GM18505 (cell line): ENCODE measurements at regions not wholly inside any gene's neighbourhood (a gene's known extent, or its start where the extent isn't known, plus 50 kb on each side); places are given as distances from the start of the nearest gene placed in this dataset.
A peak's percentile ranks its signal among the peaks of the same experiment; 100 is the strongest.

ENCODE experiments used
- ATAC-seq: cut with Tn5 transposase; IDR thresholded peaks from one replicate; pipeline ENCODE4 v1.9.1; 2021; ENCODE audit not compliant: unreplicated experiment
- POLR2A ChIP-seq: IDR thresholded peaks from 4 replicates; pipeline ENCODE4 v1.6.1; 2011; ENCODE audit warnings: borderline replicate concordance; ENCODE audit not compliant: insufficient read depth, insufficient read length; ENCODE audit errors: extremely low read depth

DNA sequence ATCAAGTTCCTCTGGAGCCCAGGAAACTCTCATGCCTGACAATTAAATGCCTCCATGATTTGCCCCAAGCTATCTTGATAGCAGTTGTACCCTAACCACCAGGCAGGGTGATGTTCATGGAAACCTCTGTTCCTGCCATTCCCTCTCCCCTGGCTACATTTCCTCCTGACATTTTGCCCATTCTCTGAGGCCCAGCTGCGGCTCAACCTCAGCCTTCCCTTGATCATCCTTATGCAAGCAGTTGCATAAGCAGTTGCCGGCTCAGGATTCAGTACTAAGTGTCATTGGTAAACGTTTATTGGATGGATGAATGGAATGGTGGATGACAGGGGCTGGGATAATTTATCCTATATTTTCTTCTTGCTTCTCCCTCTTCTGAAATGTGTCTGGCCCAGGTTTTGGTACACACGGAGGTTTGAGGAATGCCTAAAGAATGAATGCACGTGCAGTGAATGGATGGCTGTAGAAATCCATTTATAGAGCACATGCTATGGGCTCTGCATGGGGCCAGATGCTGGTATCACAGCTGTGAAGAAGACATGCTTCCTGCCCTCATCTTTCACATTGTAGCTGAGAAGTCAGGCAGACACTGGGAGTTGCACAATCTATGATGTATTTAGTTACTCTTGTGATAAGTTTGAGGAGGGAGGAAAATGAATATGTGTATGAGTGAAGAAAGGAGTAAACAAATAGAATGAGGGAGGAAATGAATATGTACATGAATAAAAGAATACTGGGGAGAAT is 261.8 kb downstream of the FOXD2 start:
- no peak for ATAC-seq
- TF ChIP-seq POLR2A, result no peak

DNA sequence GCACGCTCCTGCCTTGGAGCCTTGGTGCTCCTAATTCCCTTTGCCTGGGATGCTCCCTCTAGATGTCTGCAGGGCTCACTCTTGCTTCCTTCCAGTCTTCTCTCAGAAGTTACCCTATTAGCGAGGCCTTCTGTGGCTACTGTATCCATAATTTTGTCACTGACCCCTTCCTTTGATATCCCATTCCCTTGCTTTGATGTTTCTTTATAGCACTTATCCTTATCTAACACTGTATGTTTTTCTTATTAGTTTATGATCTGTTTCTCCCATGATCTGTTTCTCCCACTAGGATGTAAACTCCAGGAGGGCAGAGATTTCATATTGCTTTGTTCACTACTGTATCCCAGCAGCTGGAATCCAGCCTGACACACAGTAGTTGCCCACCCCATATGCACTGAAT is 263.4 kb downstream of the FOXD2 start:
- no peak for ATAC-seq
- TF ChIP-seq POLR2A, result no peak

DNA sequence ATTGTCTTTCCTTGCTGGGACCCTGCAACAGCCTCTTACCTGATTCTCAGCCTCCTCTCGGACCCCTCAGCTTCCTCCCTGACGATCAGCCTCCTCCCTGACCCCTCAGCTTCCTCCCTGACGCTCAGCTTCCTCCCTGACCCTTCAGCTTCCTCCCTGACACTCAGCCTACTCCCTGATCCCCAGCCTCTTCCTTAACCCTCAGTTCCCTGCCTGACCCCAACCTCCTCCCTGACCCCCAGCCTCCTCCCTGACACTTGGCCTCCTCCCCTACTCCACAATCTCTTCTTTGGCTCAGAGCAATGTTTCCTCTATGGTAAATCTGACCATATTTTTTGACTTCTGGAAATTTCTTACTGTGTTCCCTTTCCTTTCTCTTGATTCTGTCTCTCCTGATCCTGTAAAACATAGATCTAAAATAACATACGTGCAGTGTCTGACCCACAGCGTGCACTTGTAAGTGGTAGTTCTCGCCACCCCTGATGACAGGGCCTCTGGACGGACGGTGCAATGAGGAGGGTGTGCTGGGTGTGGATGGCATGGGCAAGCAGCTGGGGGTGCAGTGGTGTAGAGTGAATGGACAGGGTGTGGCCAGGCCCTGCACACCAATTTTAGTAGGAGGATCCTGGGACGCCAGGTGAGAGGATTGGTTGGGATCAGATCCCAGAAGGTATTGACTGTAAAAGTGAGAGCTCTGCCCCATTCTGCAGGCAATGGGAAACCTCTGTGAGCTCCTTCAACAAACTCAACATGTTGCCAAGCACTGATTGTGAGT is 264.1 kb downstream of the FOXD2 start:
- no peak for ATAC-seq
- TF ChIP-seq POLR2A, result no peak

DNA sequence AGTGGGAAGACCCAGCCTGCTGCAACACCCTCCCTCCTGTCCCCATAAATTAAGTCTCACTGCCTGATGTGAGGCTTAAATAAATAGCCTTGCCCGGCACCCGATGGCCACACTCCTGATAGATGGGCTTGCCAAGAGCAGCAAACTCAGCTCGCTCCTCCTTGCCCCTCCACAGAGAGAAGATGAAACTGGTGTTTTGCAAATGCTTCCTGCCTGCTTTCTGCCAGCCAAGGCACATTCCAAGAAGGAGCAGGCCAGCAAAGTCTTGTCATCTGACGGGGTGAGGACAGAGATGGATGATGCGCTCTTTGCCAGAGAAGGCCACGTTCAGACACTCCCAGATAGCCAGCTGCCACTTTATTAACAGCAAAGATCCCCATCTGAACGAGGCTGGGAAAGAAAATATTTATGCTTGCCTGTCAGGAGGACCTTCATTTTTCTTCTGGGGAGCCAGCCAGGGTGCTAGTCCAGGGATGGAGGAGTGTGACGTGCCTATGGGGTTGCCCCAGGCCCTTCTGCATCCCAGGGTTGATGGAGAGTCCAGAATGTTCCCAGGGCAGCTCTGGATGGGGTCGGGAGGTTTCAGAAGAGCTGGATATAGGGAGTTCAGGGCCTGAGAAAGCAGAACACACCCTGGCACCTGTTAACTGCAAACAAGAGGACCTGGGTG is 265.4 kb downstream of the FOXD2 start:
- no peak for TF ChIP-seq POLR2A
- no peak for ATAC-seq

DNA sequence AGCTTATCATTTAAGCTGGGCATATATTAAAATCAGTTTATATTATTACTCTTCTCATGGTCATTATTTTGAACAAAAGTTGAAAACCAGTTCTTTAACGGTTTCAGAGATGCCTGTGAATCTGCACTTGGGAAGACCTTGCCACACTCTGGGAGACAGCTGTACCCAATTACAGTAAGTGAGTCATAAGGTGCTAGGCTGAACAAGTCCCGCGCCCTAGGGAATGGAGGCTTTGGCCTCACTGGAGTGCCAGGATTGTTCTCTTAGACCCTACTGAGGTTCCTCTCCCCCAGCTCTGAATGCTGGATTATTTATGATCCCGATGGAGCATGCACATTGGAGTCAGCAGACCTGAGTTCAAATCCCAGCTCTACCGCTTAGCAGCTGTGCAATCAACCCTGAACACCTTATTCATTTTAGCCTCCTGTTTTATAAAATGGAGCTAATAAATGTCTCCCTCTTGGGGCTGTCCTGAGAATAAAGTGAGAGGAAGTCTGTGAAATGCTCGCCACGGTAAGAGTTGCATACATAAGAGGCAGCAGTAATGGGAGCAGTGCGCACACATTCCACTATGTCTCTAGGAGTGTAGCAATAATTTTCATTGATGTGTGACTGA is 266.2 kb downstream of the FOXD2 start:
- TF ChIP-seq POLR2A, result no peak
- ATAC-seq, result no peak

DNA sequence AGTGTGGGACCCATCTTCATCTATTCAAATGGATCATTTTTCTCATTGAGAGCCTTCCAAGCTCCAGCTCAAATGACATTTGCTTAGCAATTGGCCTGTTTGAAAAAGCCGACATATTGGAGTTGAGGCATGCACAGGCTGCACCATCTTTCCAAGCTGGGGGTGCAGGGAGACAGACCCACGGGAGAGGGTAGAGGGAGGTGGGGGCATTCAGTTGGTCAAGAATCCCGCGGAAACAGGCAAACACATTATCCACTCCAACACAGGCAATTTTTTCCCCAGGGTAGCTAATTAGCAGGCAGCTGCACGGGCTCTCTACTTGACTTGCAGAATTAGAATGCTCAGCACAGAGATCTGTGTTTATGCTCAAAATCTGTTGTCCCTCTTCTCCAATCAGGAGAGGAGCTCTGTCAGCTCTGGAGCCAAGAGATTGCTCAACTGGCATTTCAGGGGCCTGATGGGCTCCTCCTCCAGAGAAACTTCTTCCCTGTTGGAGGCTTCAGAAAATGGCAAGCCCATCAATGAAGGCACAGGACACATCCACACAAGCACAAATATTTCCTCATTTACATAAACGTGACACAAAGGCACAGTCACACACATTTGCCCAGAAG is 267.8 kb downstream of the FOXD2 start:
- no peak for ATAC-seq
- TF ChIP-seq POLR2A, result no peak

DNA sequence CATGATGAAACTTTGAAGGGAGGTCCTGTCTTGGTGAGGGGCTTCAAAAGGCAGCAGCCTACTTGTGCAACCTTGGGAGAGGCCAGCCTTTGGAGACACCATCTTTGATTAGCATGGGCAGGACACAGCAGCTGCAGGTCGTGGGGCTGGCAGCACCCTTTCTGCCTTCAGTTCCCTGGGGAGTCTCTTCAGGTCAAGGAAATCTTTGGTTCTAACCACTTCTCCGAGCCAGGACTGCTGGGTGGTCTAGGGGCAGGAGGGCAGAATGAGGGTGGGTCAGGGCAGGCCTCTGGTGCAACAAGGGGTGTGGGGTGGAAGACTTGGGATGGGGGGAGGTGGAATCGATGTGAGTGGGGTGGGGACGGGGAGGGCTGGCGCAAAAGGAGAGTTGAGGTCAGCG is 269.7 kb downstream of the FOXD2 start:
- no peak for TF ChIP-seq POLR2A
- no peak for ATAC-seq

DNA sequence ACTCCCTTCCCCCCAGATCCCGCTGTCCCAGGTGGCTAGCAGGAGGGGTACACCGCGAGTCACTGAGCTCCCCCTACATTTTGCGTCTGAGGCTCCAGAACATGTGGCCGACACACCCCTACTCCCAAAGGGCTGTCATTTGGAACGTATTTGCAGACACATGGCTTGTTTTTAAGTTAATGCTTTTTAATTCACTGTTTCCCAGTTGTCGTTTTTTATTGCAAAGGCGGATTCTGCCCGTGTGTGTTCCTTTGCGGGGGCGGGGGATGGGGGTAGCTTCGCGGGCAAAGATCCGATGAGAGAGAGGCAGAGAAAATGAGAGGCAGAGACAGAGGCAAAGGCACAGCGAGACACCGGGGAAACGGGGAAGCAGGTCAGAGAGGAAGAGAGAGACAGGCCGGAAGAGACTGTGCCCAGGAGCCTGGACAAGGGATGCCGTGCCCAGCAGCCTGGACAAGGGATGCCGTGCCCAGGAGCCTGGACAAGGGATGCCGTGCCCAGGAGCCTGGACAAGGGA is 270.2 kb downstream of the FOXD2 start:
- no peak for TF ChIP-seq POLR2A
- ATAC-seq, result no peak

DNA sequence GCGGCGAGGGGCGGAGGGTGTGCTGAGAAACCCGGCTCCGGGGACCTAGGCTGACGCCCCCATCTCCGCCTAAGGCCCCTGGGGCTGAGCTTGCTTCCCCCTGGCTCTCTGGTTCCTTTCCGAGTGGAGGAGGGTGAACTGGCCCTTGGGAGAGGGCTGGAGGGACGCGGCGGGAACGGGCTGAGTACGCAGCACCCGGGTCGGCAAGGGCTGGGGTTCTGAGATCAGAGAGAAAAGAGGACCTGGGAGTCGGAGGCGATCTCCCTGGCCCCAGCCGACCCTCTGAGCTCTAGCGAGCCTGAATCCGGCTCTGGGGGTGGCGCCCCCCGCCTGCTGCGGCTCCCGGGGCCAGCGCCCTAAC is 270.8 kb downstream of the FOXD2 start:
- no peak for TF ChIP-seq POLR2A
- ATAC-seq, result no peak

DNA sequence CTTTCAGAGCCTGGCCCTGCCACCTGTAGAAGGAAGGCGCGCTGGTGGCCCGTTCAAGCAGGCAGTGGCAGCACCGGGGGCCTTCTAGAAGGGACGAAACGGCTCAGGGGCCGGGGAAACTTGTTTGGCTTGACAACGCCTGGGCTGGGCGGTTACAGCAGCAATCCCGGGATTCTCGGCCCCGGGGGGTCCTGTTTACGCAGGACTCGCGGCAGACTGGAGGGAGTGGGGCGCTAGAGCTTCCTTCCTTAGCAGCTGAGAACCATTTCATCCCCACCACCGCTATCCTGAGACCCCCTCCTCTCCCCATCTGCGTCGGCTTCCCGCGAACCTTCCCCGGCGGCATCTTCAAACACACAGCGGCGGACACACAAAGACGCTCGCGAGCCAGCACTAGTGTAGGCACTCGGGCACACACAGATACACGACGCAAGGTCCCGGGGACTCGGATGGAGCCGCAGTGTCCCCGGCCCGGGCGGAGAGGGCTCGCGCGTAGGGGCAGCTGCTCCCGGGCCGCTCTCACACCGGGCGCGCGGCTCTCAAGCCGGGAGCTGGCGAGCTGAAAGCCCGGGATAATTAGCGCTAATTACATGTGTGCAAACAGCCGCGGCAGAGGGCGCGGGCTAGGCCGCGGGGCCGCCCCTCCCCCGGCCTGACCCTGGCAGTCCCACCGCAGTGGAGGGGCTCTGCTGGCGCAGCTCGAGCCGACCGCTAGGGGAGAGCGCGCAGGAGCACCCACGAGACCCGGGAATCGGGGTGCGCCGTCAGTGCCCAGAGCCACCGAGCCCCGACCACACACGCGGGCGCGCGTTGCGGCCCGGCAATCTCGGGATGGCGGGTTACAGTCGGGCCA is 271.4 kb downstream of the FOXD2 start:
- TF ChIP-seq POLR2A, result no peak
- ATAC-seq, result no peak

DNA sequence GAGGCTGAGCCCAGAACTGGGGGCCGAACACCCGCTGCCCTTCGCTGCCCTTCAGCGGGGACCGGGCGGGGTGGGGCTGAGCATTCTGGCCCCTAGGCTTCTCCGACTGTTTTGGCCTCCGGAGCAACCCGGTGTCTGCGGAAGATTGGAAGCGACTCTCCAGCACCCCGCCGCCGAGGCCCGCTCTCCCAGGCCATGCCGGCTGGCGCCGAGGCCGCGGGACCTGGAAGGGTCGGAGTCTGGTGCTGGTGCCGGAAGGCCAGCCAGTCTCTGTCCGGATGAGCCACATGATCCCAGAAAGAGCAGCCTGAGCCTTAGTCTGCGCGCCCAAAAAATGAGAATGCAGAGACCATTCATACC is 272.0 kb downstream of the FOXD2 start:
- no peak for TF ChIP-seq POLR2A
- no peak for ATAC-seq

DNA sequence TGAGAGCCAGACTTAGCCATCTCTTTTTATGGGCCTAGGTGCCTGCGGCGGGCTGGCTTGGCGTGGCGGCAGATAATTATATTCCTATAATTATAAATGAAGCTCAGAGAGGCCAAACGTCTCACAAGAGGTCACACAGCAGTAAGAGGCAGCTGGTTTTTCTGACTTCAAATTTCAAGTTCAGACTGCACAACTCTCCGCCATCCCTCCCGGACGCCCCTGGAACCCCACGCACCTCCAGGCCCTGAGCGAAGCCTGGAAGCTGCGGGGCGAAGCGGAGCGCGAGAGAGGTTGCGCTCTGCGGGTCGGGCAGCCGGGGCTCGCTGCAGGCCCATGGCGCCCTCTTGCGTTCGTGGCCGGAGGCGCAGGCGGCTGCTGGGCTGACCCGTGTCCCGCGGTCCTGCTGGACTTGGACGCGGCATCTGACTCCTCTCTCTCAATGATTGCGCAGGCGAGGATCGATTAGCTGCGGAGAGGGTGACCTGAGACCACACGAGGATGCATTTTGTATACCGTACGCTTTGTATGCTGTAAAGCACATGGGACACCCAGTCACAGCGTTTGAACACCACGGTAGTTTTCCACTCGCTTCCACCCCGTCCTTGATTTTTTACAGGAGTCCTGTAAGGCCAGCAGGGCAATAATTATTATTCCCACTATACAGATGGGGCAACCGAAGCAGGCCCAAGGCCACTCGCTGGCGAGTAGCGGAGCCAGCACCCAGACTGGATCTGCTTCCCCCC is 272.7 kb downstream of the FOXD2 start:
- peak; percentile 74 for ATAC-seq
- TF ChIP-seq POLR2A, result no peak
